GM12891 (cell line): ENCODE measurements at regions not wholly inside any gene's neighbourhood (a gene's known extent, or its start where the extent isn't known, plus 50 kb on each side); places are given as distances from the start of the nearest gene placed in this dataset.

ENCODE experiments used
- PAX5 ChIP-seq: IDR thresholded peaks from 2 replicates; pipeline ENCODE4 v1.6.1; 2011; ENCODE audit warnings: low read length, moderate library complexity, mild to moderate bottlenecking; ENCODE audit not compliant: insufficient read depth, severe bottlenecking
- POLR2A ChIP-seq: IDR thresholded peaks from 2 replicates; pipeline ENCODE4 v1.6.1; 2011; ENCODE audit warnings: low read depth, low read length, control low read depth
- POLR2AphosphoS5 ChIP-seq: IDR thresholded peaks from 2 replicates; pipeline ENCODE4 v1.6.1; 2011; ENCODE audit warnings: low read depth, low read length, control low read depth
- POU2F2 ChIP-seq: IDR thresholded peaks from 2 replicates; pipeline ENCODE4 v1.6.1; 2011; ENCODE audit warnings: low read depth, mild to moderate bottlenecking, control low read depth, low read length, moderate library complexity
- TAF1 ChIP-seq: IDR thresholded peaks from 2 replicates; pipeline ENCODE4 v1.6.1; 2011; ENCODE audit warnings: low read depth, low read length, control low read depth

DNA sequence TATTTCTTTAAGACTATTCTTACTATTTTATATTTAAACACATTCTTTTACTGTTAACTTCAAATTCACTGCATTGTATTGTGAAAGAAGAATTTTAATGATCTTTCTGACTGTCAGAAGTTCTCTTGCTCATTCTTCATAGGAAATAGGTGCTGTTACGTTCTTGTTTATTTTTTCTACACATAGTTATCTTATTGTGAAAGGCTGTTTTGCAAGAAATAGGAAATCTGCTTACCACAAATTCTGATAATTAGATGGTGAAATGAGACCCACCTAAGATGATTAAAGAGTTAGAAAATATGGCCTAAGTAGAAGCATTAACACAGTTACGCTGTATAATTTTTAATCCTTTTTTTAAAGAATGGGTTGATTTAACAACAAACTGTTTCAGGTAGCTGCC lies 316.1 kb upstream of the ZFP42 start:
- no peak for TF ChIP-seq TAF1
- TF ChIP-seq POLR2AphosphoS5: no peak
- no peak for TF ChIP-seq POLR2A
- no peak for TF ChIP-seq PAX5
- TF ChIP-seq POU2F2: no peak
